GM18867 (cell line): ENCODE measurements at regions not wholly inside any gene's neighbourhood (a gene's known extent, or its start where the extent isn't known, plus 50 kb on each side); places are given as distances from the start of the nearest gene placed in this dataset.
"Not testable (repeated sequence)": the region's sequence is repeated elsewhere in the genome, so short reads cannot be mapped to it uniquely, and the experiment has no call there.

Source experiments
- ATAC-seq: cut with Tn5 transposase; IDR thresholded peaks from one replicate; pipeline ENCODE4 v1.9.1; 2021; ENCODE audit warnings: mild to moderate bottlenecking, moderate library complexity; ENCODE audit not compliant: unreplicated experiment

GRCh38 chr12:9340422-9341259 is 132.4 kb upstream of the PZP start:
- no peak for ATAC-seq

- no peak for ATAC-seq
These were observed 129.5 kb upstream of the PZP start for GRCh38 chr12:9337656-9338055.

GRCh38 chr12:9336375-9337011 is 128.3 kb upstream of the PZP start:
- not testable (repeated sequence) for ATAC-seq

GRCh38 chr12:9335867-9336266 is 127.7 kb upstream of the PZP start:
- no peak for ATAC-seq

GRCh38 chr12:9334964-9335363 is 126.8 kb upstream of the PZP start:
- ATAC-seq: no peak

GRCh38 chr12:9334041-9334692 is 126.0 kb upstream of the PZP start:
- ATAC-seq: no peak

GRCh38 chr12:9333161-9333560 is 125.0 kb upstream of the PZP start:
- no peak for ATAC-seq

- ATAC-seq: no peak
These were observed 124.4 kb upstream of the PZP start for GRCh38 chr12:9332564-9332963.

- ATAC-seq: peak; percentile 46
These were observed 123.0 kb upstream of the PZP start for GRCh38 chr12:9331218-9331626.

GRCh38 chr12:9329019-9329418 is 120.8 kb upstream of the PZP start:
- no peak for ATAC-seq

GRCh38 chr12:9328065-9328464 is 119.9 kb upstream of the PZP start:
- ATAC-seq: no peak

GRCh38 chr12:9327320-9327719 is 119.1 kb upstream of the PZP start:
- ATAC-seq: no peak

- ATAC-seq: not testable (repeated sequence)
These were observed 118.7 kb upstream of the PZP start for GRCh38 chr12:9326849-9327248.

GRCh38 chr12:9326085-9326484 is 117.9 kb upstream of the PZP start:
- ATAC-seq: no peak

GRCh38 chr12:9325471-9325870 is 117.3 kb upstream of the PZP start:
- no peak for ATAC-seq

GRCh38 chr12:9324782-9325181 is 116.6 kb upstream of the PZP start:
- no peak for ATAC-seq

GRCh38 chr12:9323144-9323681 is 115.0 kb upstream of the PZP start:
- ATAC-seq: no peak

GRCh38 chr12:9319842-9320173 is 111.6 kb upstream of the PZP start:
- no peak for ATAC-seq

- no peak for ATAC-seq
These were observed 111.0 kb upstream of the PZP start for GRCh38 chr12:9319044-9319841.

- not testable (repeated sequence) for ATAC-seq
These were observed 105.3 kb upstream of the PZP start for GRCh38 chr12:9313479-9313878.
